HG02938 (cell line): ENCODE measurements at regions not wholly inside any gene's neighbourhood (a gene's known extent, or its start where the extent isn't known, plus 50 kb on each side); places are given as distances from the start of the nearest gene placed in this dataset.
"Not testable (repeated sequence)": the region's sequence is repeated elsewhere in the genome, so short reads cannot be mapped to it uniquely, and the experiment has no call there.

ENCODE experiments used
- ATAC-seq: cut with Tn5 transposase; IDR thresholded peaks from one replicate; pipeline ENCODE4 v1.9.1; 2021; ENCODE audit warnings: mild to moderate bottlenecking, moderate library complexity; ENCODE audit not compliant: unreplicated experiment

DNA sequence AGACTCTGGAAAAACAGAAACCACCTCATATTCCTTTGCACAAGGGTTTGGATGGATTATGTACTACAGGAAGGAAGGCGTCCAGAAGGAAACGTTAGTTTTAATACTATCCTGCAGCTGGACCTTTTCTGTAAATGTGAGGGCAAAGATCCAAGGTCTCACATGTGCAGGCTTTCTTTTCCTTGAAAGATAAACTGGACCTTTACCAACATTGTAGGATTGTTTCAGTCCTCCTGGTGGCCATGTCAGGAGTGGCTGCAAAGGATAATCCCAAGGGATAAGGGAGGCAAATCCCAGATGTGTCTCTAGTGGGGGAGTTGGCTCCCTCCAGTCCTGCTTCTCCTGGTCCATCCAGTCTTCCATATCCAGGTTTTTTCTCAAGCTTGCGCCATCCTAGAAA is 397.5 kb downstream of the HTR1A start:
- ATAC-seq: no peak

DNA sequence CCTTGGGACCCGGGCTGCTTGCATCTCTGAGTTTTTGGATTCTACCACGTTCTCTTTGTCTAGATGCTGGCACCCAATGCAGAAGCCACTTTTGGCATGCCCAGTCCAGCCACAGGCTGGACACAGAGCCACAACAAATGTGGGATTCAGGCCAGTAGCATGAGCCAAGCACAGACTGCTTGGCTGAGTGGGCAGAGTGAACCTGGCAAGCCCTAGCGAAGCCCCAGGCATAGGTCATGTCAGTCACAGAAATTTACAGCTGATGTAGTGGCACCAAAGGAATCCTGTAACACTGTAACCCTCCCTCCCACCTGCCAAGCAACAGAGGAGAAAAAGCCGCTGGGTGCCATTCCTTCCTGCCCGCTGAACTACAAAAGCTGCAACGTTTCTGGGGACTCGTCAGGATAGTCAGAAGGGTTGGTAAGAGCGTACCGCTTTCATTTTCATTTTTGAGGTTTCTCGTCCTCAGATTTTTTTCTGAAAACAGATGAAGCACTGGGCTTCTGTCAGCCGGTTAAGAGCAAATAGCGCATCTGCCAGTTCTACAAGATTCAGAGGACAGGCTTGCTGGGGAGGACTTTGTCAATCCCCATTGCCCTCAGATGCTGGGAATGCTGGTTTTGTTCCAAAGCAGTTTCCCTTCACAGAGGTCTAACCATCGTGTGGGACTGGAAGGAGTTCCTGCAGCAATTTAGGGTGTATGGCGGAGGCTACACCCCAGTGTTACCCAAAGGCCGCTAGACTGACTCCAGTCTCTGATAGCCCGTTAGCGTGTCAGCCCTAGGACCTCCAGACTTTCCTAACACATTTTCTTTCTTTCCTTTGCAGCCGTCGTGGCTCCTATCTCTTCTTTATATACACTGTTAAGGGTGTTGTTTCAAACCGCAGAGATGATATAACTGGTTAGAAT is 399.0 kb downstream of the HTR1A start:
- no peak for ATAC-seq

DNA sequence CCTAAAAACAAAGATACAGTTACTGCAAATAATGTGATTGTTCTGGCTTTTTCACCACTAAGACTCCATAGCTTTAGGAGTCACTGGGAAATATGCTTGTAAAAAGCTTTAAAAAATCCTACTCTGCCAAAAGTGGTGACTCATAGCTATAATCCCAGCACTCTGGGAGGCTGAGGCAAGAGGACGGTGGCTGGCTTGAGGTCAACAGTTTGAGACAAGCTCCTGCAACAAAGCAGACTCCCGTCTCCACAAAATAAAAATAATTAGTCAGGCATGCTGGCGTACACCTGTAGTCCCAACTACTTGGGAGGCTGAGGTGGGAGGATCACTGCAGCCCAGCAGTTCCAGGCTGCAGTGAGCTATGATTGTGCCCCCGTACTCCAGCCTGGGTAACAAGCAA is 406.4 kb downstream of the HTR1A start:
- no peak for ATAC-seq

DNA sequence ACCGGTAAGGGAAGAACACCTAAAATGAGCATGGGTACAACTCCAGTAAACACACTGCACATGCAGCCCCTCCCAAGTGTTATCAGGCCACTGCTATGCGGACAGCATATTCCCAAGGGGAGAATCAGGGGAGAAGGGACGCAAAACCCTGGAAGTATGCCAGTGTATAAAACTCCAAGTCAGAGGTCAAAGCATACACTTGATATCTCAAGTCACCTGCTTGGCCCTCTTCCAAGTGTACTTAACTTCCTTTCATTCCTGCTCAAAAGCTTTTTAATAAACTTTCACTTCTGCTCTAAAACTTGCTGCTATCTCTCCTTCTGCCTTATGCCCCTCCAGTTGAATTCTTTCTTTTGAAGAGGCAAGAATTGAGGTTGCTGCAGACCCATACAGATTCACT is 408.1 kb downstream of the HTR1A start:
- no peak for ATAC-seq

DNA sequence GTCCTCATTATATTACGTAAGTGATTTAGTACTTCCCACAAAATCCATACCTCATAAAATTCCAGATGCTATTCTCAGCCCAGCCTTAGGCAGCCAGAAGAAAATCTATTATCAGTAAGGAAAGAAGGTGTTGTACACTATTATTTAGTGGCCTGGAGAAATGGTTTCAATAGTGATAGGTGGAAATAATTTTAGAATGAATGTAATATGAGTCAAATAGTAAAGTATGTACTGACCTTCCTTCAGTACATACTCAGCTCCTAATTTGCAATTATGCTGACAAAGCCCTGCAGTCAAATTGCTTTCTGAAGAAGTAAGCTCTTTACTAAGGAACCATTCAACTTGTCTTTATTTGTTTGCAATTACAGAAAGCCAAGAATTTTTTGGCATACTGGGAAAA is 409.2 kb downstream of the HTR1A start:
- no peak for ATAC-seq

DNA sequence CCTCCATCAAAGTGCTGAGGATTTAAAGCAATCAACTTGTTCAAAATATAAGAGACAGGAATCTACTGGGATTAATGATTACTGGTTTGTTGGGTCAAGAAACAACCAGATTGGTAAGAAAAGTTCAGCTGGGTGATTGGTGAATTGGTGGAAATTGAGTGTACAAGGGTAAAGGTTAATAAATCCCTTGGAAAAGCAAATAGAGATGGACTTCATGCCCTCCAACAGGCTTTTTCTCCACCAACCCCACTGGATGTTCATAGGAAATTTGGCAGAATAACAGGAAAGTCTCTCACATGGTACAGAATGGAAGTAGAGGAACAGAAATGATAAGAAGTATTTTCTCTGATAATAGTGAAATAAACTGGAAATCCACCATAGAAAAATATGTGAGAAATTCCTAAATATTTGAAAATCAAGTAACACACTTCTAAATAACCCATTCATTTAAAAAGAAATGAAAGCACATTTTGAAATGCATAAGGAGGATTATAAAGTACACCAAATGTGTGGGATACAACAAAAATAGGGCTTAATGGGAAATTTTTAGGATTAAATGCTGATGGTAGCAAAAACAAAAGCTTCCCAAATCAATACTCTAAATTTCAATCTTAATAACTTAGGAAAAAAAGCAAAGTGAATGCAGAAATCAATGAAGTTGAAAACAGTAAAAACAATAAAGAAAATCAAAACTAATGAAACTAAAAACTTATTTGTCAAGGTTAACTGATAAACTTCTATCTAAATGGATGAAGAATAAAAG is 426.2 kb downstream of the HTR1A start:
- no peak for ATAC-seq

DNA sequence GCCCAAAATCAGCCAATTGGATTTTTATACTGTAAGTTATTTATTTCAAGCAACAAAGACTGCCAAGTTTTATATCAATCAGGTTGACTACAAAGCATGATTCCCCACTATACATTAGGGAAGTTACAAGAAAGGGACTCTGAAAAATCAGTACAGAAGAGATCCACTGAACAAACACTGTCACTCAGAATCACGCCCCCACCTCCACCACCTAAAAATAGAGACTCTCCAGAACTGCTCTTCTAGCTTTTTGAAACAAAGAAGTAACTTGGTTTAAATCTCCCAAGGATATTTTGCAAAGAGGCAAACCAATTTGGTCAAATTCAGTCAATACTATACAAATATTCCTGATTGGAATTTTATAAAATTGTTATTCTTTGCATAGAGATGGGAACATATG is 438.0 kb downstream of the HTR1A start:
- no peak for ATAC-seq

DNA sequence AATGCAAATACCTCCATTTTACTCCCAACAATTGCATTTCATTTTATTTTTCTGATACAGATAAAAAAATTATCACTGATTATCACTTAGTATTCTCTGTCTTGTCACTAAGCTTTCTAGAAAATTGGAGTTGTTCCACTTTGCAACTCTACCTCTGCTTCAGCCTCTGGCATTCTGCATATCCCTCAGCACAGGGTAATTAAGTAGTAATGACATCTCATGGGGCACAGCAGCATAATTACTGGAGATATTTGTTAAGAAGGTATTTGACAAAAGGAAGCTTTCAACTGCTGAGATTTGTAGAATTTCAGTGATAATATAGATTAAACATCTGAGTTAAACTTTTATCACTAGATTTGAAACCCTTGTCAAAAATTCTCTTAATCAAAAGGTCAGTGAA is 446.2 kb downstream of the HTR1A start:
- ATAC-seq: no peak

DNA sequence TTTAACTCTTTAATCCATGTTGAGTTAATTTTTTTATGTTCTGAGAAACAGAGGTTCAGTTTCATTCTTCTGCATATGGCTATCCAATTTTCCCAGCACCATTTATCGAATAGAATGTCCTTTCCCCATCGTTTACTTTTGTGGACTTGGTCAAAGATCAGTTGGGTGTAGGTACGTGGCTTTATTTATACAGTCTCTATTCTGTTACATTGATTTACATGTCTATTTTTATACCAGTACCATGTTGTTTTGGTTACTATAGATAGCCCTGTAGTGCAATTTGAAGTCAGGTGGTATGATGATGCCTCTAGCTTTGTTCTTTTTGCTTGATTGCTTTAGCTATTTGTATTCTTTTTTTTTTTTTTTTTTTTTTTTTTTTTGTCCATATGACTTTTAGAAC is 462.0 kb downstream of the HTR1A start:
- ATAC-seq: no peak

DNA sequence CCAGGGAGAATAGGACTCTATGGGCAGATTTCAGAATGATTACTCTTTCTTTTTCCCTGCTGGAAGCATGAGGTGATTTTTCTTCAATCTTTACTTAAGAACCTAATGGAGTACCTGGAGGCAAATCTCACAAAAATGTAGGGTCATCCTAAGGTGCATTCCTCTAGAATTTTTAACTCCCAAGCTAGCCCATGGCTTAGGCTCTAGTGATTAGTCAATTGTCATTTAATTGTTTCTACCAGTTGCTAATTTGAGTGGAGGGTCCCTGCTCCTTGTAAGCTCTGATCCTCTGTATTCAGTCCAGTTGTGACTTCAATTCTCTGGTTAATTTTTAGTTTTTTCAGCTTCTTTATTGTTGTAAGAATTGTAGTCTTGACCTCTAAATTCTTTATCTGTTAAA is 467.0 kb downstream of the HTR1A start:
- no peak for ATAC-seq

DNA sequence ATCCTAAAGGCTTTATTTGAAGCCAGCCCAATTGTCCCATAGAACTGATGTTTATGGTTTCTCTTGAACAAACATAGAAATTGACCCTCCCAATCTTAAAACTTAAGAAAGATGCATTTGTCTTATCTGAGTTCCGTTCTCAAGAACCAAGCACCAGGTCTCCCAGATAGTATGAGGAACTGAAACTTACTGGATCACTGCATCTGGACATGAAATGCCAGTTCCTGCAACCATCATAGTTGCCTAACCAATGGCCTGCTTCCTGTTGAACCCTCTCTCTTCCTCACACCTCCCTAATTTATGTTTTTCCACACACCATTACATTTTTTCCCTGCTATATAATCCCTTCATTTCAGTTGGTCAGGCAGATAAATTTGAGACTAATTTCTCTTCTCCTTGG is 478.9 kb downstream of the HTR1A start:
- ATAC-seq: no peak

DNA sequence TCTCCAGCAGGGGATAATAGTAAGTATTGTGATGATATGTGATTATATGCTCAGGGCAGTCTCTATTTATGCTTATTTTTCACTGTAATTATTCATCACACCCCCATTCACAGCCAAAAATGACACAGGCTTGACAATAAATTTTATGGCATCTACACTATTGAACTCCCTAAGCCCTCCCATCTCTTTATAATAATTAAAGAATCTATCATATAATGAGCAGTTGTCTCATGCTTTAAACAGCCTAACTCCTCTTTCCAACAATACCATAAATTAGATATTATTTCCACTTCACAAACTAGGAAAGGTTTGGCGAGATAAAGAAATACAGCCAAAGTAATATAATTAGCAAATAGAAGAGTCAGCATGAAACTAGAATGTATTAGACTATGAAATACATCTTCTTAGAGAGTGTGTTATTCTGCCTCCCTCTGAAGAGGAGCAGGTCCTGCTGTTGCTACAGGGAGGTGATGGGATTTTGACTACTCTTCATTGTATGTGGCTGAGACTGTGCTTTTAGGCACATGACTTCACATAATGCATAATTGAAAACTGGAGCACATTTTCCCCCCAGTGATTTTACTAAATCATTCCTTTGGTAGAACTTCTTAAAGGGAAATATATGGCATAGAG is 488.8 kb downstream of the HTR1A start:
- ATAC-seq: no peak

DNA sequence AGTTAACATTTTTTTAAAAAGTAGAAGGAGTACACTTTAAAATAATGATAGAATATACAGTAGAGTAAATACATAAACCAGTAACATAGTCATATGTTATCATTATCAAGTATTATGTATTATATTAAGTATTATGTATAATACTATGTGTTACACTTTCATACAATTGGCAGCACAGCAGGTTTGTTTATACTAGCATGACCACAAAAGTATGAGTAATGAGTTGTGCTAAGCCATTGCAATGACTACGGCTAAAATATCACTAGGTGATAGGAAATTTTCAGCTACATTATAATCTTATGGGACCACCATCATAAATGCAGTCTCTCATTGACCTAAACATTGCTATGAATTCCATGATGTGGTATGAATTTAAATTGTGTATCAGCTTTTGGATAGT is 506.0 kb downstream of the HTR1A start:
- ATAC-seq: no peak

DNA sequence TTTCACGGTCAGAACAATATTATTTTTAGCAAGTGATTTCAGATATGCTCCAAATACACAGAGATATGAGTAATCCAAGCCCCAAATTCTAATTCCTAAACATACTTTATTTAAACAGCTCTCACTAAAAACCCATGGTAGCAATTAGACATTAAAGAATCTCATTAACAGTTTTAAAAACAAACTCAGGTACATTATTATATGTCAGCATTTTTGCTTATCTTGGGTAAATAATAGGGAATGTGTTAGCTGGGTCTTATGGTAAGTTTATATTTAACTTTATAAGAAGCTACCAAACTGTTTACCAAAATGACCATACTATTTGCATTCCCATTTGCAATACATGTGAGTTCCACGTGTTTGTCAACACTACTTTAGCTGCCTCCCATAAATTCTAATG is 511.1 kb downstream of the HTR1A start:
- ATAC-seq: no peak

DNA sequence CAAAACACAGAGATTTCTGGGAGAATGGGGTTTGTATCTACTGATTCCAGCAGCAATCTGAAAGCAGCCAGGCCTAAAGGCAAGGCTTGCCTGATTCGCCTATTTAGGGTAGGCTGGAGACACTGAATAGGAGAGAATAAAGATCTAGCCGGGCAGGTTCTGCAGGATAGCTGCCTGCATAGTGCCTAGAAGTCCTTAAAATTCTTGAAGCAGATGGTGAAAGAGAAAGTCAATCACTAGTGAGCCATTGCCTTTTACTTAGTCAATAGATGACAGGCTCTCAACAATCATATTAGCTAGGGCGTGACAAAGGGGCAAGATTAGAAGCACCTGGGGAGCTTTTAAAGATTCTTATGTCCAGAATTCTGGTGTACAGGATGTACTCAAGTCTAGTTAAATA is 522.7 kb downstream of the HTR1A start:
- no peak for ATAC-seq

DNA sequence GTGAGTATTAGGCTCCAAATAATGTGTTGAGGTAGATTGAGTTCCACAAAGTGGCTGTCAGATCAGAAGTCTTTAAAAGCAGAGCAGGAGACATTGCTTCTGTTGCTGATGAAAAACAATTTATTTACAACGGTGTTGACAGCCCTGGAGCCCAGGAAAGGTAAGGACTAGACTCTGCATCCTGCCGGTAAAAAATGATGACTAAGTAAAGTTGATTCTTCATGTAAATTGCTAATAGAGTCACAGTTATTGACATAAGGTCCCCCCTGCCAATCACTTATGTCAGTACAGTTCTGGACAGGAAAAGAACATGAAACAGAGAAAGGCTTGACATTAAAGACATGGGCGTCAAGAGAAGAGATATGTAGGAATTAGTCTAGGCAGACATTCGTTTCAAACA is 552.5 kb downstream of the HTR1A start:
- ATAC-seq: no peak

DNA sequence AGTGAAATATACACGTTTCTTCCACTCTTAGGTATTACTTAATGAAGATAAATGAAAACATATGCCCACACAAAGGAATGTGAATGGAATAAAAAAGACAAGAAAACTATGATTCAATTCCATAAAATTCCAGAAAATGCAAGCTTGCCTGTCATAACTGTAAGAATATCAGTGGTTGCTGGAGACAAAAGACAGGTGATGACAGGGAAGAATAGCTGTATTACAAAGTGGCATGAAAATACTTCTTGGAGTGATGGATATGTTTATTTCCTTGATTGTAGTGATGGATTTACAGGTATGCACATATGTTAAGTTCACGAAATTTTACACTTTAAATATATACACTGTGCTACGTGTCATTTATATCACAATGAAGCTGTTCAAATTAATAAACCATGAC is 553.3 kb downstream of the HTR1A start:
- ATAC-seq: no peak

DNA sequence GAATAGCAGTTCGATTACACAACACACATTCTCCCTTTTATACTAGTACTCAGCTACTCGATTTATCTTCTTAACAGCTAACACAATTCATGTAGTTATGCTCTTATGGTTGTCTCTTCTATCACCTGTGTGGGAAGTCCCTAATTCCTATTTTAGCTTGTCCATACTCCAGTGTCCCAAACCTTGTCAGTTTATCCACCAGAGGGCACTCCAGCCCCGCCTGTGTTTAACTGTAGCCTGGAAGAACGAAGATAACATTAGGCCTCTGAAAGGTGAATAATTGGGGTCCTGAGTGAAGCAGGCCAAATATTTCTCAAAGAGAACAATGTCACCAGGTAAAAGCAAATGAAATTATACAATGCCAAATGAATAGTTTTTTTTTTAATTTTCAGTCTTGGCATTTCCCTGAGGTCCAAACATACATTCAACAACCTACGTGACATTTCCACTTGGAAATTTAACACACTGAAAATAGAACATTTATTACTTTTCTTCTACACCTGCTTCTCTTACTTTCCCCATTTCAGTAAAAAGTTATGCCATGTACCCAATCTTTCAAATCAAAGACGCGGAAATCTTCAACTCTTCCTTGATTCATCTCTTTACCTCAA is 560.7 kb downstream of the HTR1A start:
- ATAC-seq: peak; percentile 95

DNA sequence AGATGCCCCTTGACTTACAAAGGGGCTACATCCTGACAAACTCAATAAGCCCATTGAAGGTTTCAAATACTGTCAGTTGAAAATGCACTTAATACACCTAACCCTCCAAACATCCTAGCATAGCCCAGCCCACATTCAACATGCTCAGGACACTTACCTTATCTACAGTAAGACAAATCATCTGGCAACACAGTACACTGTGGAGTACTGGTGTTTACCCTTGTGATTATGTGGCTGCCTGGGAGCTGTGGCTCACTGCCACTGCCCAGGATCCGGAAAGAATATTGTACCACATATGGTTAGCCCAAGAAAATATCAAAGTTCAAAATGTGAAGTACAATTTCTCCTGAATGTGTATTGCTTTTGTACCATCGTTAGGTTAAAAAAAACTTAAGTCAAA is 562.2 kb downstream of the HTR1A start:
- ATAC-seq: no peak

DNA sequence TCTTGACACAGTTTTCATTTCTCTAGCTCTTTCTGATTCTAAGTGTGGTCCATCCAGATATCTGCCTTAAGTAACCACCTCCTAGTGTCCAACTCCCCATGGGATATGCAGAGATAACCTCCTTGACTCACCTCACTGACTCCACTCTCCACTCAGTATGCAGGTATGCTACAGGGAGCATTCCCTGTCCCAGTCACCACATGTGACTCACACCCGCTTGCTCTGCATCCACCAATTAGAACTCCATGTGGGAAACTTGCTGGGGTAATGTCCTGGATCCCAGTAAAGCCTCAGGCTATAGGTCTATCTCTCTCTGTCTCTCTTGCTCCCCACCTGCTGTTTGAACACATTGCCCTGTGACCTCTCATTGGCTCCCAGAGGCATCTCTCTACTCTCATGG is 563.9 kb downstream of the HTR1A start:
- ATAC-seq: no peak

DNA sequence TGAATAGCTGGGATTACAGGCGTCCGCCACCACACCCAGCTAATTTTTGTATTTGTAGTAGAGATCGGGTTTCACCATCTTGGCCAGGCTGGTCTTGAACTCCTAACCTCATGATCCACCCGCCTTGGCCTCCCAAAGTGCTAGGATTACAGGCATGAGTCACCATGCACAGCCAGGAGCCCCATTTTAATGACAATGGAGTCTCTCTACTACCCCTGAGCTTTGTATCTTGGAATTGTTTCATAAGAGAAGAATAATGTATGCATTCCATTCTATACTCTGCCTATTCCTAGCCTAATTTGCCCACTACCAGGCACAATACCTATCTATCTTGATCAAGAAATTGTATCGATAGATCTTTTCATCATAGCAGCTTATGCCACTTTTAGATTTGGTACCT is 574.1 kb downstream of the HTR1A start:
- ATAC-seq: not testable (repeated sequence)
